PFSK-1 (cell line): ENCODE measurements at regions not wholly inside any gene's neighbourhood (a gene's known extent, or its start where the extent isn't known, plus 50 kb on each side); places are given as distances from the start of the nearest gene placed in this dataset.

Experiments
- FOXP2 ChIP-seq: optimal IDR thresholded peaks from 2 replicates; pipeline ENCODE3; 2011; ENCODE audit warnings: borderline replicate concordance, control low read depth, inconsistent platforms; ENCODE audit not compliant: insufficient read depth; ENCODE audit errors: extremely low read length, extremely low read depth
- REST ChIP-seq, 2 experiments: IDR thresholded peaks; 2 replicates each; pipeline versions ENCODE4 v1.6.1 to v1.8.0; 2011 to 2012; ENCODE audit warnings: low read depth in 2 of 2, low read length in 2 of 2, control low read depth in 1 of 2, inconsistent platforms in 1 of 2, mild to moderate bottlenecking in 1 of 2, moderate library complexity in 1 of 2; ENCODE audit not compliant: insufficient read depth in 1 of 2

GRCh38 chr5:72611118-72611730, 104.0 kb upstream of the ZNF366 start:
- peak; percentile 15 for TF ChIP-seq FOXP2
- no peak for TF ChIP-seq REST (IDR thresholded peaks at IDR 0.05; ENCODE audit: insufficient read depth in 1 of 2, low read depth in 2 of 2, low read length in 2 of 2)
